Endothelial cell of umbilical vein (primary cell): ENCODE measurements at regions not wholly inside any gene's neighbourhood (a gene's known extent, or its start where the extent isn't known, plus 50 kb on each side); places are given as distances from the start of the nearest gene placed in this dataset.

Source experiments
- BruUV-seq: library from RNA; stranded (reverse); fragments of 400-500 nt; replicated peaks from 2 replicates; lab custom pipeline; 2021; lab: Mats Ljungman, UMichigan
- CTCF ChIA-PET: fragments of 300-600, 350-600 bp; sonication (Branson Sonifier 250); formaldehyde crosslinking; loops from one replicate; lab custom pipeline; 2021; ENCODE audit warnings: antibody characterized with exemption, inconsistent platforms; lab: Charles Lee
- POLR2A ChIA-PET: fragments of 300-600, 350-600 bp; sonication (Branson Sonifier 250); formaldehyde crosslinking; loops from one replicate; lab custom pipeline; 2021; ENCODE audit warnings: antibody characterized with exemption, inconsistent platforms; lab: Charles Lee
- DNase-seq: peaks from one replicate; pipeline ENCODE4 v3.0.0-alpha.2; 2011; ENCODE audit warnings: low read depth, low spot score
- FAIRE-seq: peaks from 2 replicates; lab custom pipeline; 2011; peaks lifted over from hg19 to GRCh38; lab: Jason Lieb, UNC
- H2AFZ ChIP-seq: 2 replicates; pipeline ENCODE4 v1.6.0; 2012; ENCODE audit warnings: low read depth, low read length, control low read depth, inconsistent platforms
- H3K27ac ChIP-seq: 2 replicates; pipeline ENCODE4 v1.5.1; 2011; ENCODE audit warnings: low read depth, mild to moderate bottlenecking, control low read depth, low read length, moderate library complexity; ENCODE audit not compliant: insufficient read depth
- H3K27me3 ChIP-seq, 2 experiments: 2 replicates each; pipeline versions ENCODE4 v1.6.0 to v1.6.1; 2011; ENCODE audit warnings: low read length in 2 of 2, mixed read lengths in 1 of 2; ENCODE audit not compliant: control insufficient read depth in 2 of 2, insufficient read depth in 2 of 2
- H3K36me3 ChIP-seq, 2 experiments: 2 replicates in 1 of 2; 3 replicates in 1 of 2; pipeline ENCODE4 v1.5.1; 2011; ENCODE audit warnings: low read length in 2 of 2, mild to moderate bottlenecking in 1 of 2, moderate library complexity in 1 of 2; ENCODE audit not compliant: control insufficient read depth in 2 of 2, insufficient read depth in 2 of 2; ENCODE audit errors: extremely low read depth in 1 of 2
- H3K4me1 ChIP-seq: 3 replicates; pipeline ENCODE4 v1.5.1; 2011; ENCODE audit warnings: mild to moderate bottlenecking, low read length; ENCODE audit not compliant: control insufficient read depth, insufficient read depth; ENCODE audit errors: extremely low read depth
- H3K4me2 ChIP-seq: 2 replicates; pipeline ENCODE4 v1.6.1; 2011; ENCODE audit warnings: low read length, control low read depth, mixed read lengths; ENCODE audit not compliant: insufficient read depth
- H3K4me3 ChIP-seq, 3 experiments: fragments of 200-600 bp in 1 of 3; sonication (generic), shearing (Covaris generic) in 1 of 3; replicated peaks in 1 of 3; 2 replicates each; pipeline ENCODE4 v1.5.1; 2011 to 2016; ENCODE audit warnings: control low read depth in 3 of 3, low read length in 3 of 3, mild to moderate bottlenecking in 2 of 3, inconsistent platforms in 1 of 3, low read depth in 1 of 3, moderate library complexity in 1 of 3; ENCODE audit not compliant: insufficient read depth in 1 of 3
- H3K79me2 ChIP-seq: 2 replicates; pipeline ENCODE4 v1.6.0; 2012; ENCODE audit warnings: low read length, inconsistent platforms; ENCODE audit not compliant: control insufficient read depth, insufficient read depth
- H3K9ac ChIP-seq: replicated peaks from 2 replicates; pipeline ENCODE3; 2011; ENCODE audit warnings: low read length, control low read depth; ENCODE audit not compliant: insufficient read depth; ENCODE audit errors: extremely low read depth
- H3K9me1 ChIP-seq: replicated peaks from 3 replicates; pipeline ENCODE4 v1.6.0; 2011; ENCODE audit warnings: mild to moderate bottlenecking, low read length; ENCODE audit not compliant: control insufficient read depth, insufficient read depth; ENCODE audit errors: extremely low read depth
- H3K9me3 ChIP-seq: replicated peaks from 2 replicates; pipeline ENCODE4 v1.5.1; 2012; ENCODE audit warnings: low read length, inconsistent platforms; ENCODE audit not compliant: control insufficient read depth, insufficient read depth
- H4K20me1 ChIP-seq: replicated peaks from 2 replicates; pipeline ENCODE3; 2011; ENCODE audit warnings: mild to moderate bottlenecking, low read length; ENCODE audit not compliant: control insufficient read depth, insufficient read depth; ENCODE audit errors: extremely low read depth
- EZH2 ChIP-seq: IDR thresholded peaks from 2 replicates; pipeline ENCODE4 v1.6.1; 2012; ENCODE audit warnings: borderline replicate concordance, low read depth, mild to moderate bottlenecking, moderate library complexity, low read length, inconsistent platforms; ENCODE audit not compliant: severe bottlenecking
- FOS ChIP-seq: IDR thresholded peaks from 2 replicates; pipeline ENCODE4 v1.6.1; 2011; ENCODE audit warnings: mild to moderate bottlenecking, low read length, moderate library complexity, borderline replicate concordance; ENCODE audit not compliant: insufficient read depth
- GATA2 ChIP-seq: IDR thresholded peaks from 2 replicates; pipeline ENCODE4 v1.7.0; 2011; ENCODE audit warnings: low read depth, mild to moderate bottlenecking, moderate library complexity, mixed read lengths, low read length; ENCODE audit not compliant: insufficient read length, insufficient read depth
- JUN ChIP-seq: IDR thresholded peaks from 2 replicates; pipeline ENCODE4 v1.6.1; 2011; ENCODE audit warnings: borderline replicate concordance, low read depth; ENCODE audit not compliant: insufficient read length, insufficient read depth
- MYC ChIP-seq: IDR thresholded peaks from one replicate; pipeline ENCODE4 v1.6.1; 2011; ENCODE audit warnings: mild to moderate bottlenecking, low read depth, low read length
- POLR2A ChIP-seq: IDR thresholded peaks from 2 replicates; pipeline ENCODE4 v1.6.1; 2012; ENCODE audit warnings: low read depth, mild to moderate bottlenecking, control low read depth, low read length
- POLR2AphosphoS5 ChIP-seq: IDR thresholded peaks from 2 replicates; pipeline ENCODE4 v1.6.1; 2012; ENCODE audit warnings: low read depth, mild to moderate bottlenecking, control low read depth, low read length, moderate library complexity; ENCODE audit not compliant: insufficient read depth
- dilution Hi-C: fragments of 300-500 bp; cut with MboI; formaldehyde crosslinking; loops from one replicate; pipeline ENCODE4 v1.15.0; 2019; ENCODE audit warnings: low sequenced_read_pairs; ENCODE audit not compliant: extremely low pct_ligation_motif_present
- intact Hi-C: fragments of 100-400 bp; cut with micrococcal nuclease; formaldehyde crosslinking; loops from one replicate; pipeline ENCODE4 v1.10.0; 2022
- TF ChIP-seq, protein P1 (sequence below): IDR thresholded peaks from 2 replicates; pipeline ENCODE4 v1.6.1; 2011; ENCODE audit not compliant: insufficient read depth, insufficient read length
- TF ChIP-seq, protein P2 (sequence below), 2 donors: IDR thresholded peaks; 1 replicate in 1 of 2; 2 replicates in 1 of 2; pipeline ENCODE4 v1.5.1; 2011; ENCODE audit warnings: low read length in 2 of 2, mild to moderate bottlenecking in 2 of 2, moderate library complexity in 2 of 2, control low read depth in 1 of 2, inconsistent platforms in 1 of 2, low read depth in 1 of 2; ENCODE audit not compliant: insufficient read depth in 1 of 2; ENCODE audit errors: extremely low read depth in 1 of 2

DNA sequence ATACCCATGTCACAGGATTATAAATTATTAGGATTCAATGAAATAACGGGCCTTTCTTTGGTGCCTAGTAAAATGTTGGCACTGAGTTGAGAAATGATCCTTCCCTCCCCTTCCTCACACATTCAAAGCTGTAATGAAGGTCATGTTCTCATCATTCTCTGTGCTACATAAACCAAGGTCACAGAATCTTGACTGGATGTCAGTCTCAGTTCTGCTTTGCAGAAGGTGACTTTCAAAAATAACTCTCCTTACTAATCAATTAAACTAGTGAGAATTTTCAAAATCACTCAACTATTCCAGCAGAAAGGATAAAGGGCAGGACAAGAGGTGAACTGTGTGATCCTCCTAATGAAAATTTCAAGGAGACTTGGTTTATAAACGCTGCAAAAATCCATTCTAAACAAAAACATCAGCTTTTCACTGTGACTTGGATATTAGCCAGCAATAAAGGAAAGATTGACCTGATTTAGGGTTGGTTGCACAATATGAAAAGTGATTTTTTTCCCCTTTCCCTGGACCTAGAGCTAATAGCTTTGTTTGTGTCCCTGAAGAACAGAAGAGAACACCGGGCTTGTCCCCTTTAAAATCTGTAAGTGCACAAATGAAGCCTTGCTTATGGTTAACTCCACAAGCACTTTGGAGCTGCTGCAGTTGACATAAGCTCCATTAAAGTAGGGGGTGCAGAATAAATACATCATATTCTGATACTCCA, 120.1 kb downstream of the SEC16B start:
- no TSS peak for BruUV-seq
- Histone ChIP-seq H3K4me2 (no peak overlapping the region), H3K9me1 (no peaks in the 10 kb centered on the region), H3K4me1 (no peaks in the 10 kb centered on the region), H3K9me3 (no peaks in the 10 kb centered on the region), H3K27ac (no peak overlapping the region), H3K9ac (no peak overlapping the region), H3K79me2 (no peaks in the 10 kb centered on the region), H3K36me3 (no peaks in the 10 kb centered on the region), H4K20me1 (no peaks in the 10 kb centered on the region), H3K4me3 (no peak overlapping the region), H3K27me3 (no peaks in the 10 kb centered on the region), H2AFZ (no peak overlapping the region)
- no peak for TF ChIP-seq MYC
- POLR2A ChIA-PET = no interaction called here
- FAIRE-seq (no peak), DNase-seq (no peak)
- intact Hi-C loops = no loop called here
- dilution Hi-C loops = no loop called here
- CTCF ChIA-PET = no interaction called here

DNA sequence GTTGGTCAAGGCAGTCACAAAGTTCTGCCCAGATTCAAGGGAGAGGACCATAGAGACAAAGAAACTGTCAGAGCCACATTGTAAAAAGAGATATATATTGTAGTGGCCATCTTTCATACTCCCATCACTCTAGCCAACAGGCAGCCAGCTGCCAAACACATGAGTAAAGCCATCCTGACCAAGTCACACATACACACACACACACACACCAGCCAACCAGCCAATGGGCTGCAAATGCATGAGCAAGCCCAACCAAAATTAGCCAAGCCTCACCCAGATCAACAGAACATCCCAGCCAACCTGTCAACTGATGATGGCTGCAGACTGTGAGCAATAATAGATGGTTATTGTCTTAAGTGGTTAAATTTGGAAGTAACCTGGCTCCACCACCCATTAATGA, 120.7 kb downstream of the SEC16B start:
- no peaks in the 10 kb centered on the region for H3K79me2 ChIP-seq
- TF ChIP-seq EZH2 (no peak), POLR2A (no peak), GATA2 (no peak), JUN (no peak), POLR2AphosphoS5 (no peak), MYC (no peak), FOS (no peak)
- TF ChIP-seq, protein P1, sequence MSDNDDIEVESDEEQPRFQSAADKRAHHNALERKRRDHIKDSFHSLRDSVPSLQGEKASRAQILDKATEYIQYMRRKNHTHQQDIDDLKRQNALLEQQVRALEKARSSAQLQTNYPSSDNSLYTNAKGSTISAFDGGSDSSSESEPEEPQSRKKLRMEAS = no peak
- TF ChIP-seq, protein P2, sequence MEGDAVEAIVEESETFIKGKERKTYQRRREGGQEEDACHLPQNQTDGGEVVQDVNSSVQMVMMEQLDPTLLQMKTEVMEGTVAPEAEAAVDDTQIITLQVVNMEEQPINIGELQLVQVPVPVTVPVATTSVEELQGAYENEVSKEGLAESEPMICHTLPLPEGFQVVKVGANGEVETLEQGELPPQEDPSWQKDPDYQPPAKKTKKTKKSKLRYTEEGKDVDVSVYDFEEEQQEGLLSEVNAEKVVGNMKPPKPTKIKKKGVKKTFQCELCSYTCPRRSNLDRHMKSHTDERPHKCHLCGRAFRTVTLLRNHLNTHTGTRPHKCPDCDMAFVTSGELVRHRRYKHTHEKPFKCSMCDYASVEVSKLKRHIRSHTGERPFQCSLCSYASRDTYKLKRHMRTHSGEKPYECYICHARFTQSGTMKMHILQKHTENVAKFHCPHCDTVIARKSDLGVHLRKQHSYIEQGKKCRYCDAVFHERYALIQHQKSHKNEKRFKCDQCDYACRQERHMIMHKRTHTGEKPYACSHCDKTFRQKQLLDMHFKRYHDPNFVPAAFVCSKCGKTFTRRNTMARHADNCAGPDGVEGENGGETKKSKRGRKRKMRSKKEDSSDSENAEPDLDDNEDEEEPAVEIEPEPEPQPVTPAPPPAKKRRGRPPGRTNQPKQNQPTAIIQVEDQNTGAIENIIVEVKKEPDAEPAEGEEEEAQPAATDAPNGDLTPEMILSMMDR (IDR thresholded peaks at IDR 0.05; ENCODE audit: extremely low read depth in 1 of 2, insufficient read depth in 1 of 2, low read depth in 1 of 2, low read length in 2 of 2) = no peak
- no peaks in the 10 kb centered on the region for H3K9me1 ChIP-seq
- H3K27ac ChIP-seq = no peak overlapping the region
- no peak overlapping the region for H3K9ac ChIP-seq
- BruUV-seq = no TSS peak
- DNase-seq = no peak
- intact Hi-C loops (no loop called here), dilution Hi-C loops (no loop called here)
- H2AFZ ChIP-seq = no peak overlapping the region
- H3K4me1 ChIP-seq = no peaks in the 10 kb centered on the region
- H3K36me3 ChIP-seq = no peaks in the 10 kb centered on the region
- no peaks in the 10 kb centered on the region for H4K20me1 ChIP-seq
- CTCF ChIA-PET = no interaction called here
- H3K4me3 ChIP-seq = no peak overlapping the region
- H3K4me2 ChIP-seq = no peak overlapping the region
- H3K27me3 ChIP-seq = no peaks in the 10 kb centered on the region
- FAIRE-seq = no peak
- POLR2A ChIA-PET = no interaction called here
- no peaks in the 10 kb centered on the region for H3K9me3 ChIP-seq
